ENCODE measurements at regions not wholly inside any gene's neighbourhood (a gene's known extent, or its start where the extent isn't known, plus 50 kb on each side); places are given as distances from the start of the nearest gene placed in this dataset.
"Not testable (repeated sequence)": the region's sequence is repeated elsewhere in the genome, so short reads cannot be mapped to it uniquely, and the experiment has no call there.

- not testable (repeated sequence) for TF ChIP-seq CTCF, POLR2A, EP300, POLR2AphosphoS5 (IDR thresholded peaks at IDR 0.05)
Observed at GRCh38 chr12:73009138-73009834, 737.1 kb downstream of the TRHDE start.
